CD14-positive monocyte (primary cell): ENCODE measurements at regions not wholly inside any gene's neighbourhood (a gene's known extent, or its start where the extent isn't known, plus 50 kb on each side); places are given as distances from the start of the nearest gene placed in this dataset.

Experiments
- DNase-seq, 3 donors: peaks; one replicate each; pipeline ENCODE4 v3.0.0-alpha.2; 2011 to 2022
- H2AFZ ChIP-seq: 2 replicates; pipeline ENCODE4 v1.6.0; 2012; ENCODE audit warnings: mild to moderate bottlenecking, low read depth, low read length, inconsistent platforms; ENCODE audit not compliant: insufficient read depth, poor library complexity, severe bottlenecking
- H3K27ac ChIP-seq, 2 donors: 1 replicate in 1 of 2; 2 replicates in 1 of 2; pipeline ENCODE4 v1.5.1; 2012 to 2013; ENCODE audit warnings: low read length in 2 of 2, control low read depth in 1 of 2, inconsistent platforms in 1 of 2, low read depth in 1 of 2, mild to moderate bottlenecking in 1 of 2
- H3K27me3 ChIP-seq, 2 donors: one replicate each; pipeline versions ENCODE4 v1.6.0 to v1.6.1; 2011 to 2013; ENCODE audit warnings: low read length in 2 of 2; ENCODE audit not compliant: control insufficient read depth in 2 of 2, insufficient read depth in 2 of 2
- H3K36me3 ChIP-seq, 2 donors: replicated peaks in 1 of 2; 1 replicate in 1 of 2; 2 replicates in 1 of 2; pipeline versions ENCODE4 v1.5.1 to v1.6.1; 2012 to 2013; ENCODE audit warnings: low read length in 2 of 2, control low read depth in 1 of 2, inconsistent platforms in 1 of 2, mild to moderate bottlenecking in 1 of 2; ENCODE audit not compliant: insufficient read depth in 2 of 2, control insufficient read depth in 1 of 2
- H3K4me1 ChIP-seq, 2 donors: 1 replicate in 1 of 2; 2 replicates in 1 of 2; pipeline versions ENCODE4 v1.5.1 to v1.6.1; 2012 to 2013; ENCODE audit warnings: low read length in 2 of 2, control low read depth in 1 of 2, inconsistent platforms in 1 of 2, mild to moderate bottlenecking in 1 of 2, moderate library complexity in 1 of 2; ENCODE audit not compliant: insufficient read depth in 2 of 2, control insufficient read depth in 1 of 2
- H3K4me2 ChIP-seq: replicated peaks from 2 replicates; pipeline ENCODE3; 2012; ENCODE audit warnings: low read length, moderate library complexity, mild to moderate bottlenecking; ENCODE audit not compliant: poor library complexity, severe bottlenecking; ENCODE audit errors: extremely low read depth
- H3K4me3 ChIP-seq, 3 experiments: fragments of 200-600 bp in 1 of 3; sonication (generic) in 1 of 3; replicated peaks in 1 of 3; 1 replicate in 2 of 3; 2 replicates in 1 of 3; pipeline ENCODE4 v1.5.1; 2011 to 2013; ENCODE audit warnings: low read length in 3 of 3, mild to moderate bottlenecking in 3 of 3, control low read depth in 2 of 3, low read depth in 2 of 3, inconsistent platforms in 1 of 3, moderate library complexity in 1 of 3
- H3K79me2 ChIP-seq: 2 replicates; pipeline ENCODE4 v1.6.0; 2012; ENCODE audit warnings: mild to moderate bottlenecking, control low read depth, inconsistent platforms, low read length, moderate library complexity; ENCODE audit not compliant: insufficient read depth
- H3K9ac ChIP-seq: 2 replicates; pipeline ENCODE4 v1.6.0; 2017; ENCODE audit warnings: low read length, mild to moderate bottlenecking; ENCODE audit not compliant: insufficient read depth, poor library complexity, severe bottlenecking
- H3K9me3 ChIP-seq, 2 donors: replicated peaks in 1 of 2; 1 replicate in 1 of 2; 2 replicates in 1 of 2; pipeline versions ENCODE4 v1.5.1 to v1.6.1; 2012 to 2013; ENCODE audit warnings: low read length in 2 of 2, control low read depth in 1 of 2; ENCODE audit not compliant: control insufficient read depth in 1 of 2, insufficient read depth in 1 of 2
- H4K20me1 ChIP-seq: 2 replicates; pipeline ENCODE4 v1.6.0; 2012; ENCODE audit warnings: mild to moderate bottlenecking, low read length, control low read depth, moderate library complexity; ENCODE audit not compliant: insufficient read depth
- H3K27ac Mint-ChIP-seq, 7 donors: one replicate each; pipeline ENCODE4 v1.8.0; 2020; ENCODE audit warnings: mild to moderate bottlenecking in 7 of 7, mixed read lengths in 7 of 7, moderate library complexity in 6 of 7, inconsistent platforms in 2 of 7
- H3K27me3 Mint-ChIP-seq, 3 donors: one replicate each; pipeline ENCODE4 v1.8.0; 2021 to 2022; ENCODE audit warnings: low read depth in 3 of 3, mild to moderate bottlenecking in 3 of 3, mixed read lengths in 3 of 3, moderate library complexity in 3 of 3, inconsistent platforms in 1 of 3
- H3K36me3 Mint-ChIP-seq, 2 donors: one replicate each; pipeline ENCODE4 v1.8.0; 2020; ENCODE audit warnings: mixed read lengths in 2 of 2, inconsistent platforms in 1 of 2, mild to moderate bottlenecking in 1 of 2
- H3K4me1 Mint-ChIP-seq: one replicate; pipeline ENCODE4 v1.8.0; 2020; ENCODE audit warnings: mild to moderate bottlenecking, mixed read lengths
- H3K4me3 Mint-ChIP-seq, 2 donors: one replicate each; pipeline ENCODE4 v1.8.0; 2020; ENCODE audit warnings: mild to moderate bottlenecking in 2 of 2, mixed read lengths in 2 of 2, moderate library complexity in 1 of 2
- H3K9me3 Mint-ChIP-seq, 7 donors: one replicate each; pipeline ENCODE4 v1.8.0; 2020 to 2022; ENCODE audit warnings: mixed read lengths in 7 of 7, mild to moderate bottlenecking in 6 of 7, moderate library complexity in 6 of 7, inconsistent platforms in 2 of 7
- WGBS: methylation state at CpG from one replicate; pipeline ENCODE4 v1.1.5; 2013; ENCODE audit warnings: missing lambda C conversion rate; ENCODE audit not compliant: insufficient coverage; 5-methylcytosine and 5-hydroxymethylcytosine counted together
- intact Hi-C, 2 donors: fragments of 100-400 bp; cut with micrococcal nuclease; formaldehyde crosslinking; loops; one replicate each; pipeline versions ENCODE4 v1.15.0 to v1.15.1; 2023
- TF ChIP-seq, protein P1 (sequence below): fragments of 200-600 bp; IDR thresholded peaks from one replicate; pipeline ENCODE4 v1.8.0; 2022; ENCODE audit warnings: antibody characterized with exemption, mild to moderate bottlenecking

DNA sequence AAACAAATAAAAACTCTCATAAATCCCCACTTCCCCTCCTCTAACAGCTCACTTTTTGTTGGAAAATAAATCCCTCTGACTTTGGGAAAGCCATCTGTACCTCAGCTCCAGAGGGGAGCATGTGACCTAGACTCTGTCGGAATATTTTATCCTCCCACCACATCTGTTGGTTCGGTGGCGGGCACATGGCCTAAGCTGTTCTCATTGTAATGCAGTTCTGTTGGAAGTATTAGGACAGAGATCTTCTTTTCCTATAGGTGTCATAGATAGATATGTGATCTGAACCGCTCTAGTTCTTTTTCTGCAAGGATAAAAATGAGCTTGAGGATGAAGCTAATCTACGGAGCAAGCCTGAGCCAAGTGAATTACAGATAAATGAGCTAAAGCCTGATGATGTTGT lies 50.5 kb upstream of the EPS8L3 start:
- H3K4me2 ChIP-seq, result no peak overlapping the region
- TF ChIP-seq, protein P1, sequence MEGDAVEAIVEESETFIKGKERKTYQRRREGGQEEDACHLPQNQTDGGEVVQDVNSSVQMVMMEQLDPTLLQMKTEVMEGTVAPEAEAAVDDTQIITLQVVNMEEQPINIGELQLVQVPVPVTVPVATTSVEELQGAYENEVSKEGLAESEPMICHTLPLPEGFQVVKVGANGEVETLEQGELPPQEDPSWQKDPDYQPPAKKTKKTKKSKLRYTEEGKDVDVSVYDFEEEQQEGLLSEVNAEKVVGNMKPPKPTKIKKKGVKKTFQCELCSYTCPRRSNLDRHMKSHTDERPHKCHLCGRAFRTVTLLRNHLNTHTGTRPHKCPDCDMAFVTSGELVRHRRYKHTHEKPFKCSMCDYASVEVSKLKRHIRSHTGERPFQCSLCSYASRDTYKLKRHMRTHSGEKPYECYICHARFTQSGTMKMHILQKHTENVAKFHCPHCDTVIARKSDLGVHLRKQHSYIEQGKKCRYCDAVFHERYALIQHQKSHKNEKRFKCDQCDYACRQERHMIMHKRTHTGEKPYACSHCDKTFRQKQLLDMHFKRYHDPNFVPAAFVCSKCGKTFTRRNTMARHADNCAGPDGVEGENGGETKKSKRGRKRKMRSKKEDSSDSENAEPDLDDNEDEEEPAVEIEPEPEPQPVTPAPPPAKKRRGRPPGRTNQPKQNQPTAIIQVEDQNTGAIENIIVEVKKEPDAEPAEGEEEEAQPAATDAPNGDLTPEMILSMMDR, result no peak
- no peaks in the 10 kb centered on the region for H3K79me2 ChIP-seq
- no peak overlapping the region for H2AFZ ChIP-seq
- H3K4me3 Mint-ChIP-seq, result no peak overlapping the region
- peaks cover 59% of the 10 kb centered on the region for H3K4me1 Mint-ChIP-seq
- DNase-seq, result no peak
- H3K4me1 ChIP-seq, result peaks cover 38 to 55% of the 10 kb centered on the region in 2 donors
- H3K9me3 Mint-ChIP-seq, result peaks cover 2 to 10% (median 7%) of the 10 kb centered on the region in 7 donors
- intact Hi-C loops, result no loop called here
- H3K9ac ChIP-seq, result no peak overlapping the region
- H3K27ac ChIP-seq, result no peak overlapping the region
- WGBS, result no CpG with 5 or more reads among the region's 5 CpGs
- H3K9me3 ChIP-seq, result peaks cover 0 to 7% of the 10 kb centered on the region in 2 donors
- no peaks in the 10 kb centered on the region for H3K27me3 ChIP-seq
- H3K36me3 Mint-ChIP-seq, result peaks cover 0 to 5% of the 10 kb centered on the region in 2 donors
- no peaks in the 10 kb centered on the region for H4K20me1 ChIP-seq
- no peaks in the 10 kb centered on the region for H3K36me3 ChIP-seq
- H3K4me3 ChIP-seq, result no peak overlapping the region
- H3K27ac Mint-ChIP-seq, result no peak overlapping the region
- H3K27me3 Mint-ChIP-seq, result peaks cover 4 to 9% (median 8%) of the 10 kb centered on the region in 3 donors
